HG02763 (cell line): ENCODE measurements at regions not wholly inside any gene's neighbourhood (a gene's known extent, or its start where the extent isn't known, plus 50 kb on each side); places are given as distances from the start of the nearest gene placed in this dataset.

Experiments
- ATAC-seq: cut with Tn5 transposase; IDR thresholded peaks from one replicate; pipeline ENCODE4 v1.9.1; 2021; ENCODE audit warnings: mild to moderate bottlenecking, moderate library complexity; ENCODE audit not compliant: unreplicated experiment

- no peak for ATAC-seq
These were observed 167.9 kb upstream of the MYLIP start for GRCh38 chr6:15960740-15961634.

DNA sequence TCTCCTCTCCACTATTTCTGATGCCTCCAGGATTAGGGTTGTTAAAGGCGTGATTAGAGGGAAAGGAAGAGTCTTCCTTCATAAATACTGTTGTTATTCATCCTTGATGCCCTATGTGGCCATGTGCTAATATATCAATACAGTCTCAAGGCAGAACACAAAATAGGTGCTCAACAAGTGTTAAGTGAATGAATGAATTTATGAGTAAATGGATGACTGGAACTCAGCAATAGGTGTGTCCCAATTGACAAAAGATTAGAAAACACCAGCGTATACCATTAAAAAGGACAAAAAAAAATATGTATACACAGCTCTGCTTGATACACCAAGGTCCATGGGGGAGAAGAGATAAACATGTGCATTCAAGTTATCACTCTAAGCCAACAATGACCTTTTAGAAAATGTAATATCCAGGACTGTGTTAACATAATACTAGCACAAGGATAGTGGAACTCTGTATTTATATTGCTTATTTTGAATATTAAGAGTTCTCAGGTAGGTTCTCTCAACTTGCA is 171.2 kb upstream of the MYLIP start:
- ATAC-seq = no peak

DNA sequence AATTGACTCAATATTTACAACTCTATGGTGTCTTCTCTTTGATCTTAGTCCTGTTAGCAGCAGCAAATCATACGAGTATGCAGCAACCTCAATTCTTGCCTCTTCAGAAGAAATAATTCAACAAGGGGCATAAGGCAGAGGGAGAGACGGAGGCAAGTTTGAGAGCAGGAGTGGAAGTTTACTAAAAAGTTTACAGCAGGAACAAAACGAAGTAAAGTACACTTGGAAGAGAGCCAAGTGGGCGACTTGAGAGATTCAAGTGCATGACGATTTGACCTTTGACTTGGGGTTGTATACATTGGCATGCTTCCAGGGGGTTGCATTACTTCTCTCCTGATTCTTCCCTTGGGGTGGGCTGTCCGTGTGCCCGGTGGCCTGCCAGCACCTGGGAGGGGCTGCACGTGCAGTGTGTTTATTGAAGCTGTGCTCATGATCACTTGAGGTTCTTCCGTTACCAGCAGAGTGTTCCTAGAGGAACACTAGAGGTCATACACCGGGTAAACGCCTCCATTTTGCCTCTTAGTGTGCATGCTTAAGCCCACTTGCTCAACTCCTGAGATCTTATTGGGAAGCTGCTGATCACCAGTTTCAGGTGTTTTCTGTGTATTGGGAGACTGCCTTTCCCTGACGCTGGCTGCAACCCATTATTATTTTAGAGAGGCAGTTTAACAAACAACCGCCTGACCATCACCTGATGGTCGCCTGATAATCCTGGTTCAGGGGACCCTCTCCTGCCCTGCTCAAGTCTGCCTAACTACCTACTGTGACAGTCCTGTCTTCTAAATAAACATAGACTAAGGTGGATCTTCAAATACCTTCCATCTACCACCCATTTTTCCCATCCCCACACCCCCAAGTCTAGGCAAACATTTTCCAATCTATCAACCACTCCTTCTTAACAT is 172.4 kb upstream of the MYLIP start:
- ATAC-seq = no peak

- no peak for ATAC-seq
These were observed 173.4 kb upstream of the MYLIP start for GRCh38 chr6:15955484-15955883.

GRCh38 chr6:15953152-15953880 is 175.6 kb upstream of the MYLIP start:
- ATAC-seq = no peak

DNA sequence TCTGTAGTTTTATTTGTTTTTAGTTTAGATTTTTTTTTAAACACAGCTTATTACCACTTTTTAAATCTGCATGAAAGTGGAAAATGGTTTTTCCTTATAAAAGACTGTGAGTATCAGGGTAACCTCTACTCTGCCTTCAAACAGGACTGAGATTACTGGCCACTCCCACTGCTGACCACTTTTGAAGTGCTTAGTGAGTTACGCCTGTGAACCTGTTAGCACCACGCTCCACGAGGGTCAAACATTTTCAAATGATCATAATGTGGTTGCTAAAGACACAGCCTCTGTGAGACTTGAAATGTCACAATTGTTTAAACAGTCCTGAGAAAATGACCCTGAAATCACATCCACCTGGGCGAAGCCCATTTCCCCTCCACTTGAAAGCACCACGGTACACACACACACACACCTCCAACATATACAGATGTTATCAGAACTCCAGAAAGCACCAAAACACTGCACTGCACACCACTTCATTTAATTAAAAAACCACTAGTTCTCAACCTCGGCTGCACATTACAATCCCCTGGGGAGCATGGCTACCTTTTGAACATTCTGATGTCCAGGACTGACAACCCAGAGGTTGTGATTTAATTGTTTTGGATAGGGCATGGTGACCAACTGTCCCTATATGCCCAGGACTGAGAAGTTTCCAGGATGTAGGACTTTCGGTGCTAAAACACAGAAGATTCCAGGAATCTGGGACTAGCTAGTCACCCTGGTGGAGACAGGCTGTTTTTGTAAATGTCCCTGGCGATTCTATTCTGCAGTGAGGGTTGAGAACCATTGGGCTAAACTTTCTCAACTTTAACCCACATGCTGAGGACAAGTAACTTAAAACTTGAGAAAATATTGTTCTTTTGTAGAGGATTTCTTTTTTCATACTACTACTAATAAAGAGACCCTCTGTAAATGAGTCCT is 176.4 kb upstream of the MYLIP start:
- ATAC-seq = no peak

GRCh38 chr6:15950962-15951569 is 177.8 kb upstream of the MYLIP start:
- no peak for ATAC-seq

GRCh38 chr6:15949982-15950381 is 178.9 kb upstream of the MYLIP start:
- no peak for ATAC-seq

- no peak for ATAC-seq
These were observed 179.7 kb upstream of the MYLIP start for GRCh38 chr6:15948930-15949900.

DNA sequence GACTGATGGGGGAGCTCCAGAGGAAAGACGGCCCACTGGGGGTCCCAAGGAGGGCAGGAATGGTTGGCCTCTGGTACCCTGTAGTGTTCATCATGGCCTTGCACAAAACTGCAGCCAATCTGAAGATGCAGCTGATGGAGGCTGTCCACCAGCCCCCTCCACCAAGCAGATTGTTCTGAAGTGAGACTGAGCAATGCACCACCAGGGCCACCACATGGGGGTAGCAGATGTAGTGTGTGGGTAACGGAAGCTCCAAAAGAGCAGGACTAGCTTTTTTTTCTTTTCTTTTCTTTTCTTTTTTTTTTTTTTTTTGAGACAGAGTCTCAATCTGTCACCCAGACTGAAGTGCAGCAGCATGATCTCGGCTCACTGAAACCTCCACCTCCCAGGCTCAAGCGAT is 181.0 kb upstream of the MYLIP start:
- no peak for ATAC-seq

- ATAC-seq = no peak
These were observed 181.4 kb upstream of the MYLIP start for GRCh38 chr6:15947436-15947835.

- ATAC-seq = no peak
These were observed 182.0 kb upstream of the MYLIP start for GRCh38 chr6:15946701-15947385.

GRCh38 chr6:15945593-15946159 is 183.2 kb upstream of the MYLIP start:
- no peak for ATAC-seq

GRCh38 chr6:15943423-15943822 is 185.5 kb upstream of the MYLIP start:
- ATAC-seq = no peak

- peak; percentile 45 for ATAC-seq
These were observed 187.7 kb upstream of the MYLIP start for GRCh38 chr6:15941168-15941567.

DNA sequence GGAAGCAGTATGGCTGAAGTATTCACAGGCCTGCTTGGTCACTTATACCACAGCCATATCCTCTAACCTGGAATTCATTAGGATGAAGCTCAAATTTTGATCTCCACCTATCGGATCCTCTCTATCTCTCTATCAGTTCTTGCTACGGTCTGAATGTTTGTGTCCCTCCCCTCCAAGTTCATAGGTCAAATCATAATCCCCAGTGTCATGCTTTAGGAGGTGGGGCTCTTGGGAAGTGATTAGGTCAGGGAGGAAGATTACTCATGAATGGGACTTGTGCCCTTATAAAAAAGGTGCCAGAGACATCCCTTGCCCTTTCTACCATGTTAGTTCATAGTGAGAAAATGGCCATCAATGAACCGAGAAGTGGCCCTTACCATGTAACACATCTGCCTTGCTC is 190.8 kb upstream of the MYLIP start:
- ATAC-seq = no peak

- ATAC-seq = no peak
These were observed 191.3 kb upstream of the MYLIP start for GRCh38 chr6:15937602-15938001.
